ENCODE measurements at regions not wholly inside any gene's neighbourhood (a gene's known extent, or its start where the extent isn't known, plus 50 kb on each side); places are given as distances from the start of the nearest gene placed in this dataset.

DNA sequence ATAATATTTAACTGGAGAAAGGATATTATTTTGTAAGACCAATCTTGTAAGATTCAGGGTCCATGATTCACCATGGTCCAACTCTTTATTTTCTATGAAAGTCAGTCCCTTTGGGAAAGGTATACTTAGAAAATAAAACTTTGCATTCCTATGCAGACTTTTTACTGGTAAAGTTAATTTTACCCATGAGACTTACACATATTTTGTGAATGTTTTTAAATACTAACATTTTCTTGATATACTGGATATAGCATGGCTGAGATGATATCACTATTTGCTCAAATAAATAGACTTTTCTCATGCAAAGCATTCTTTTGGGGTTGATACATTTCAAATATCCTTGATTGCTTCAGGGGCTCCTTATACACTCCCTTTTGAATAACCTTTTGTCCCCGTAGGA, 512.1 kb downstream of the MAN2A1 start:
- TF ChIP-seq, protein P1, sequence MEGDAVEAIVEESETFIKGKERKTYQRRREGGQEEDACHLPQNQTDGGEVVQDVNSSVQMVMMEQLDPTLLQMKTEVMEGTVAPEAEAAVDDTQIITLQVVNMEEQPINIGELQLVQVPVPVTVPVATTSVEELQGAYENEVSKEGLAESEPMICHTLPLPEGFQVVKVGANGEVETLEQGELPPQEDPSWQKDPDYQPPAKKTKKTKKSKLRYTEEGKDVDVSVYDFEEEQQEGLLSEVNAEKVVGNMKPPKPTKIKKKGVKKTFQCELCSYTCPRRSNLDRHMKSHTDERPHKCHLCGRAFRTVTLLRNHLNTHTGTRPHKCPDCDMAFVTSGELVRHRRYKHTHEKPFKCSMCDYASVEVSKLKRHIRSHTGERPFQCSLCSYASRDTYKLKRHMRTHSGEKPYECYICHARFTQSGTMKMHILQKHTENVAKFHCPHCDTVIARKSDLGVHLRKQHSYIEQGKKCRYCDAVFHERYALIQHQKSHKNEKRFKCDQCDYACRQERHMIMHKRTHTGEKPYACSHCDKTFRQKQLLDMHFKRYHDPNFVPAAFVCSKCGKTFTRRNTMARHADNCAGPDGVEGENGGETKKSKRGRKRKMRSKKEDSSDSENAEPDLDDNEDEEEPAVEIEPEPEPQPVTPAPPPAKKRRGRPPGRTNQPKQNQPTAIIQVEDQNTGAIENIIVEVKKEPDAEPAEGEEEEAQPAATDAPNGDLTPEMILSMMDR (IDR thresholded peaks at IDR 0.05) = no peak
- TF ChIP-seq POLR2A (IDR thresholded peaks at IDR 0.05) = no peak
